GM18499 (cell line): ENCODE measurements at regions not wholly inside any gene's neighbourhood (a gene's known extent, or its start where the extent isn't known, plus 50 kb on each side); places are given as distances from the start of the nearest gene placed in this dataset.

ENCODE experiments used
- ATAC-seq: cut with Tn5 transposase; IDR thresholded peaks from one replicate; pipeline ENCODE4 v1.9.1; 2021; ENCODE audit warnings: moderate number of reproducible peaks; ENCODE audit not compliant: insufficient read depth, unreplicated experiment

DNA sequence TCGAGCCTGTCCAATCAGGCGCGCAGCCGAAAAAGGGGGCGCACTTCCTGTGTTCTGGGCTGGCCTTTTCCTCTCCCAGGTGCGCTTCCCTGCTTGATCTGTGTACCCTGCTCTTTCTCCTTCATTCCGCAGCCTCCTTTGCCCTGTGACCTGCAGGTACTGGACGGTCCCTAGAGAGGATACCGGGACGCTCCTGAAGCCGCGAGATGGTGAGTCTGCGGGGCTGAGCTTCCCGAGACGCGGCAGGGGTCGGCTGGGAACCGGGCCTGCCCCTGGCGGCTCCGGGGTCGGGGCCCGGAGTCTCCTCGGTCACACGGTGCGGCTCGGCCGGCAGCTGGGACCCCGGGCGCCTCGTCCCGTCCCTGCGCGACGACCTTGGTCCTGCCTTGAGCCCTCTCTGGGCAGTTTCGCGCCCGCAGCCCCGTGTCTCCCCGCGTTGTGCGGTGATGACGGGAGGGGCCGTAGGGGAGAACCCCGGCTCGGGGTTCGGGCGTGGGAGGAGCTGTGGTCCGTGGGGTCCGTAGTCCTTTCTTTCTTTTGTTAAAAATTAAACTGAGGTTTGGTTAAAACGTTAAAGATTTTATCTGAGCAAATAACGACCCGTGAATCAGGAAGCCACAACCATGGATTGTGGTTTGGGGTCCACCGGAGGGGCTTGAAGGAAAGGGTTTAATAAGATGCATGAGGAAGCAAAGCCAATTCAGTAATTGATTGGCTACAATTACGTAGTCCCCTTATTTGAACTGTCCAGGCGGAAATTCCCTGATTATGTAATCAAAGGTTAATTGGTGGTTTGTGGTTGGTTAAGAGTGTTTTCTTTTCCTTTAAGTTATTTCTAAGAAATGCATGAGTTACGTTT, 172.8 kb upstream of the ZNF267 start:
- ATAC-seq: peak; percentile 82

DNA sequence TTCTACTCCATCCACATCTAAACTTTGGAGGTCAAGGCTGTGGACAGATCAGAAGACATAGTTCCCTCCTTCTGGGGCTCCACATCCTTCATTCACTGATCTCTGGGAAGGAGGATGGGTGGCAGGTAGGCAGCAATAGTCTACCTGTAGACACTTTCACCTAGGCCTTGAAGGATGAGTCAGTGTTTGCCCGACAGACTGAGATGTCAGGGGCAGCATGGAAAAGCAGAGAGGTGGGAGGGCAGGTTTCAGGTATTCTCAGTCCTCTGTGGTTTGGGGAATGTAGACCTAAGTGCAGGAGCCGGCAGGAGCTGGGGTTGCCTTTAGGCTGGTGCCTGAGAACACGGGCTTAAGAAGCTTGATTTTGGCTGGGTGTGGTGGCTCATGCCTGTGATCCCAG, 171.9 kb upstream of the ZNF267 start:
- ATAC-seq: no peak

DNA sequence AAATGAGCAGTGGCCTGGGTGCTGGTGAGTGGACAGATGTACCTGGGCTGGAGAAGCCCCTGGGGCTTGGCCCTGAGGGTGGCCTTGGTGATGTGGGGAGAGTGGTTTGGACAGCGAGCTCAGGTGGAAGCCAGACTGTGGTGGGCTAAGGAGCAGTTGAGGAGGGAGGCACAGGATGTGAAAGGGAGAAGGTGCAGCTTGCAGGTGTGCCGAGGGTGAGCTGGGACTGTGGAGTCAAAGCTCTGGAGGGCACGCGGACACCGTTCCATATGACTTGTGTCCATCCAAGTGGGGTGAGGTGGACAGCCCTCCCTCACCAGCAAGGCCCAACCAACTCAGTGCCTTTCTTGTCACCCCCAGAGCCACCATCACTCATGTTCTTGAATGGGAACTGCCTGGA, 170.8 kb upstream of the ZNF267 start:
- ATAC-seq: no peak

DNA sequence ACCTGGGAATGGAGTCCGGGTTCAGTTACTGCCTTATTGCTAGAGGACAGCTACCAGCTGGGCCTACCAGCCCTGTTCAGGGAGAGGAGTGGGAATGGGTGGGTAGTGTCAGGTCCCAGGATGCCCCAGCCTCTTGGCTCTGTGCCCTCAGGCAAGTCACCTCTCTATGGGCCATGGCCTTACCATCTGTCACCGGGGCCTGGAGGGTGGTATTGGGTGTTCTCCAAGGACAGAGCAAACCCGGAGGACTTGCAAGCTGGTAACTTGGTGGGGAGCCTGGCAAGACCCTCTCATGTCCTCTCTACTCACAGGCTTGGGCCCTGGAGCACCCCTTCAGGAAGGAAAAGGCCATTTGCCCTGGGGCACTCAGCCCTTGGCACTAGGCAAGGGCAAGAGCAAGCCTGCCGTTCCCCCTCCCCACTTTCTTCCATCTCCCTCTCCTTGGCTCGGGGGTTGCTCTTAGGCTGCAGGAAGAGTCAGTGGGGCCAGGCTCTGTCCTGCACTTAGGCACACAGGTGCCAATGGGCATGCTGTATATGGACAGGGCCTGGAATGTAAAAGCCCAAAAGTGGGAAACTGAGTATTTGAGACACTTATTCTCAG, 170.0 kb upstream of the ZNF267 start:
- no peak for ATAC-seq

DNA sequence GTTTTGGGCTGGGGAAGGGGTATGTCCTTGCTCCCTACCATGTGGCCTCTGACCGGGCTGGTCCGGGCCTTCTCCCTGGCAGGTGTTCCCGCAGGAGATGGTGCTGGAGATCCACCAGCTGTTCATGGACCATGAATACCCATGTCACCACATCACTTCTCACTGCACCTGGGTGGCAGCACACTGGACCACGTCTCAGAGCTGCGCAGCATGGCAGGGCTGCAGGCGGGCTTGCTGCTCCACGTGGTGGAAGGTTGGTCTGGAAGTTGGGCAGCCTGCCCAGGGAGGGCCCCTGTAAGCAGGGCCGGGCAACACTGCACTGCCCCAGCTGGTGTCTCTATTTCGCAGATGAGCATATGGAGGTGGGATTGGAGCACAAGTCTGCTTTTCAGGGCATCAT, 169.5 kb upstream of the ZNF267 start:
- no peak for ATAC-seq

DNA sequence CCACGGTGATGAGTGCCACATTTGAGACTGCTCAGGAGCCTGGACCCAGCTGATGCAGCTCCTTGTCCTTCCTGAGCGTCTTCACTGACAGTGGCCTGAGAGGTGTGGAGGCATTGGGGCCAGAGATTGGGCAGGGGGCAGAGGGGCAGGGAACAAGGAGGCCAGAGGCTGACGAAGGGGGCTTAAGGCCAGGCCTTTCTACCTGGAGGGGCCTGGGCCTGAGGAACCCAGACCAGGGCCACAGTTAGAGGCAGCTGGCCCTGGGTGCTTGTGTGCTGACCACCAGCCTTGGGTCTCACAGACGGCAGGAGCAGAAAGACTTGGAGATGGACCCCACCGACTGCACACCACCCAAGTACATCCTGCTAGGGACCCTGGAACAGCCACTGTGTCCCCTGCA, 168.2 kb upstream of the ZNF267 start:
- ATAC-seq: no peak

DNA sequence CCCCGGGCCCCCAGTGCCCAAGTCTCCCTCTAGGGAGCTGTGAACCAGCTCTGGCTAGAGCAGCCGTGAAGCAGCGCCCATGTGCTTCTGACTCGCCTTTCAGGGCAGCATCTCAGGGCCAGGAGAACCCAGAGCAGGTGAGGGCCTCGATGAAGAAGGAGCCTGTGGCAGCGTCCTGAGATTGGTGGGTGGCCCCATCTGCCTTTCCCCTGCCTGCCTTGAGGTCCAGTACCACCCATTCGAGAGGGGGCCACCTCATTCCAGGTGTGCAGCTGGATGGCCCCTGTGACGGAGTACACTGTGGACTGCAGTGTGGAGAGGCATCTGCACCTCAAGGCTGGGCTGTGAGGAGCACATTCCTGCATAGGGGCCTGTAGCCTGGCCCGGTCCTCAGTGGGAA, 167.3 kb upstream of the ZNF267 start:
- no peak for ATAC-seq

- ATAC-seq: no peak
Observed at GRCh38 chr16:31706925-31707324, 166.7 kb upstream of the ZNF267 start.

DNA sequence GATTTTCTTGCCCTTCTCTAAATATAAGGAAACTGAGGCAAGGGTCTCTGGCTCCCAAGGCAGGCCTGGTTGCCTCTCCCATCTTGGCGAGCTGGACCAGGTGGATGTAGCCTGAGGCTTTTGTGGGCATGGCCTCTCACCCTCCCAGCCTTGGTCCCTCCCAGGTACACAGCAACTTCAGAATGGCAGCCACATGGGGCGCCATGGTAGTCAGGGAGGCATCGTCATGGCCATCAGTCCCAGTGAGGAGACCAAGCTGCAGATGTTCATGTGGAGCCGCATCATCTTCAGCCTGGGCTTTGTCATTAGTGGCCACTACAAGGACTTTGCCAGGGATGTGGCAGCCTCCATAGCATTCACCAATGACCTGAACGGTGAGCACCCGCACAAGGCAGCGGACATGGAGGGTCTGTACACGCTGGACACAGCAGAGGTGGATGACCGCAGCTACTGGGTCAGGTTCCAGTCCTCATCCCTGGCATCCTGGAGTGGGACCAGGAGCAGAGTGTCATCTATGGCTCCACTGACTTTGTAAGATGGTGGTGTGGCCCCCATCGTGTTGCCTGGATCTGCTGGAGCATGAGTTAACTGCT, 165.8 kb upstream of the ZNF267 start:
- ATAC-seq: no peak

DNA sequence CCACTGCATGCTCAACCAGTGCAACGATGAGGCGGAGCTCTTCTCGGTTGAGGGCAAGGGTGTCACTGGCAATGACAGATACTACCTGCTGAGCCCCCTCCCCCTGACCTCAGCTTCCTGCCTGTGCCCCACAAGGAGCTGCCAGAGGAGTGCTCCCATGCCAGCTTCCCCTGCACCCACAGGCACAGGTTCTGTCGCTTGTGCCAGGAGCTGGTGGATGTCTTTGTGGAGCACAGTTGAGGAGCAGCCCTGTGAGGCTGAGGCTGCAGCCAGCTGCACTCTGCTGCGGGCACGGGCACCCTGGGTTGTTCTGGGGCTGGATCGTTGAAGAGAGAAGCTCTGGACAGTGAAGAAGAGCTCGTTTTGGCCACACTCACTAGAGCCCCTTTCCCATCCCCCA, 165.3 kb upstream of the ZNF267 start:
- ATAC-seq: no peak

- no peak for ATAC-seq
Observed at GRCh38 chr16:31709181-31709580, 164.4 kb upstream of the ZNF267 start.

DNA sequence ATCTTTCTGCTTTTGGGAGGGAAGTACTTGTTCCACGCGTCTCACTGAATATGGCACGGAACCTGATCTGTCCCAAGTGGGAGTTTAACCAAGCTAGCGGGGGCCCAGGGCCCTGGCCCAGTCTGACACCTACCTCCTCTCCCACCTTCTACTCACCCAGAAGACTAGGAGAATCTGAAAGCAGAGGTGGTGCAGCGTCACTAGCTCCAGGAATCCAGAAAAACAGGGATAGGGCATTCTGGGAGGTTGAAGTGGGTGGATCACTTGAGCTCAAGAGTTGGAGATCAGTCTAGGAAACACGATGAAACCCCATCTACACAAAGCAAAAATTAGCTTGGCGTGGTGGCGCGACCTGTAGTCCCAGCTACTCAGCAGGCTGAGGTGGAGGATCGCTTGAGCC, 163.5 kb upstream of the ZNF267 start:
- ATAC-seq: no peak

- no peak for ATAC-seq
Observed at GRCh38 chr16:31710880-31711279, 162.7 kb upstream of the ZNF267 start.

DNA sequence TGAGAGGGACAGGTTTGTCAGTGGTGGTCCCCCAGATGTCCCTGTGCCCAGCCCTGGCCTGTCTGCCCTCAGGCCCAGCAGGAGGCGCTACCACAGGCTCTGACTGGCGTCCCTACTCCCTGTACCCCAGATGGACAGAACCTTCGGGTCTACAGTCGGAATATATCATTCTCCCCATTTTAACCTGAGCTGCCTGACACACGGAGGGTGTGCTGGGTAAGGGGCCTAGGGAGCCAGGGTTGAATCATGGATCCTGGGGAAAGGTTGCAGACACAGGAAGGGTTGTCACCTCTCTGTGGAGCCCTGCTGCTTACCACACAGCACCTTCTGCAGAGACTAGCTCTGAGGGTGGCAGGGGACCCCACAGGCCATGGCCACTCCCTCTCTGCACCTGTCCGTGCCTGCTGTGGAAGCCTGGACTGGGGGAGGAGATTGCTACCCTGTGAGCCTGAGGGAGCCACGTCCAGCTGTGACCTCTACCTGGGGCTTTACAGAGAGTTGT, 162.2 kb upstream of the ZNF267 start:
- no peak for ATAC-seq

DNA sequence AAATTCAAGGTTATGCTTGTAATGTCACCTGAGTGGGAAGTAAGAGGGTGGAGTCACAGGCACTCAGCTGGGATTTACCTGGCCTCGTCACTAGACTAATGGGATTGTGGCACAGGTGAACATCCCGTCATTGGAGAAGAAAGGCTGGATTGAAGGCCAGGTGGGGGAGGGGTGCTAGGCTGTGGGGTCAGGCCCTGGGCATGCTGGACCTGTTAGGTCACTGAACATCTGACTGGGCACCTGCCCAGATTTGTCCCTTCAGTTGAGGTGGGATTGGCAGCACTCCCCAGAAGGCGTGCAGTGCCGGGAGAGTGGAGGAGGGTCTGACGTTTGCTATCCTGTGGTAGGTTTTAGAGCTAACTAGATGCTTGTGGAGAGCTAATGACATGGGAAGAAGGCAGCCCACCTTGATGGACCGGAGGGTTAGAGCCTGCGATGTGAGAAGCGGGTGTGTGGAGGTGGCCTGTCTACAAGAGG, 161.5 kb upstream of the ZNF267 start:
- ATAC-seq: no peak

DNA sequence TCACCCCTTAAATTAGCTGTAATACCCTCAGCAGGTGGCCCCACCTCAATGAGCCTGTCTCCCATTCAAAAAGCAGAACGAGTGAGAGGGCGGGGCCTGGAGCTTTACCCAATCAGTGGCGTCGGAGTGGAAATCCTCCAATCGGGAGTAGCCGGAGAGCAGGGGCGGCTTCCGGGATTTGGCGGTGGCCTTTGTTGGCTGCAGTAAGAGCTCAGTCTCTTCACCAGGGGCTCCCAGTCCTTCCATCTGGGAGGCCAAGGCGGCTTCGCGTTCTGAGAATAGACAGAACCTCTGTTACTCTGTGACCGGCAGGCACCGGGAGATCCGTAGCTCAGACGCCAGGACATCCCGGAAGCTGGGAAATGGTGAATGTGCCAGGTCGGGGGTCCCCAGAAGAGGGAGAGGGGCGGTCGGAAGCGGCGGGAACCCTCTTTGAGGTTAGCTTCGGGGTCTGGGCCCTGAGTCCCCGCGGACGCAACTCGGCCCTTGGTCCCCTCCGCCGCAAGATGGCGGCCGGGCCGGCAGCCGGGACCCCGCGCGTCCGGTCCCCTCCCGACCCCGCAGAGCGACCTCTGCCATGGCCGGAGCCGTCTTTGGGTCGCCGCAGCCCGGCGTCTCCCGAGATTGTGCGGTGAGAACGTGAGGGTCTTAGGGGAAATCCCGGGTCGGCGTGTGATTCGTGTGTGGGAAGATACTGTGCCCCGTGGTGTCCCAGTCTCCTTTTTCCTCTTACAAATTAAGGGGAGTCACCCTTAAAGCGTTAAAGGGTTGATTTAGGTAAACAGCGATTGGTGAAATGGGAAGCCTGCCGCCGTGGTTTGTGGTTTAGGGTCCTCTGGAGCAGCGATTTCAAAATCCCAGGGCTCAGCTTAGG, 160.3 kb upstream of the ZNF267 start:
- ATAC-seq: peak; percentile 93

GRCh38 chr16:31713945-31714902, 159.4 kb upstream of the ZNF267 start:
- no peak for ATAC-seq

- ATAC-seq: no peak
Observed at GRCh38 chr16:31714903-31715504, 158.6 kb upstream of the ZNF267 start.

DNA sequence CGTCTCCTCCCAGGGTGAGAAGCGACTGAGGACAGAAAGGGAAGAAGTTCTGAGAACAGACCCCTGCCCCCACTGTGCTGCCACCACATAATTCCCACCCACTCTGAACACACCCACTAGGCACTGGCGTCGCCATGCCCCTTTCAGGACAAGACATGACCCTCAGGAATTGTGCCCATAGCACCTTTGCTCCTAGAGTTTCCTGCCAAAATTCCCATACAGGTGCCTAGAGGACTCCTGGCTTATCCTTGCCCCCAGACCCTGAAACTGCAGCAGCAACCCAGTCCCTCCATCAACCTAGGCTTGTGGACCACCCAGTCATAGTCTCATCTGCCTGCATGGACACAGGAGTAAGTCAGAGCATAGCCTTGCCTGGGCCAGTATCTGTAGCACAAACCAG, 157.7 kb upstream of the ZNF267 start:
- ATAC-seq: no peak
